ENCODE measurements at regions not wholly inside any gene's neighbourhood (a gene's known extent, or its start where the extent isn't known, plus 50 kb on each side); places are given as distances from the start of the nearest gene placed in this dataset.
"Not testable (repeated sequence)": the region's sequence is repeated elsewhere in the genome, so short reads cannot be mapped to it uniquely, and the experiment has no call there.

DNA sequence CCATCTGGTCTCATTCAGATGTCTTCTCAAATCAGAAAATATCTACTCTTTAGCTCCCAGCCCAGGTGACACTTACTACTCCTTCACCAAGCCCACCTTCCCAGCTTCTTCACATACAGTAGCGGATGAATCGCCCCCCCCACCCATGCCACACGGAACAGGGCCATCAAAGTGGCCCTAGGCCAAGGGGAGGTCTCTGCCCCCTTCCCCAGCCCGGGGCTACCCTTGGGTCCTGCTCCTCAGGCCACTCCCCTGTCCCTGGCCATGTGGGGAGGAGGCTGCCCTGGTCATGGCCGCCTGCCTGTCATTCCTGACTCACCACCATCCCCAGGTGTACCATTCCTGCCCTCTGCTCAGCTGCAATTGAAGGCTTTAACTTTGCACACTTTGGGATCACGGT is 142.8 kb downstream of the NECTIN1 start:
- DNase-seq (ENCODE audit: low read depth in 2 of 2) = no peak

DNA sequence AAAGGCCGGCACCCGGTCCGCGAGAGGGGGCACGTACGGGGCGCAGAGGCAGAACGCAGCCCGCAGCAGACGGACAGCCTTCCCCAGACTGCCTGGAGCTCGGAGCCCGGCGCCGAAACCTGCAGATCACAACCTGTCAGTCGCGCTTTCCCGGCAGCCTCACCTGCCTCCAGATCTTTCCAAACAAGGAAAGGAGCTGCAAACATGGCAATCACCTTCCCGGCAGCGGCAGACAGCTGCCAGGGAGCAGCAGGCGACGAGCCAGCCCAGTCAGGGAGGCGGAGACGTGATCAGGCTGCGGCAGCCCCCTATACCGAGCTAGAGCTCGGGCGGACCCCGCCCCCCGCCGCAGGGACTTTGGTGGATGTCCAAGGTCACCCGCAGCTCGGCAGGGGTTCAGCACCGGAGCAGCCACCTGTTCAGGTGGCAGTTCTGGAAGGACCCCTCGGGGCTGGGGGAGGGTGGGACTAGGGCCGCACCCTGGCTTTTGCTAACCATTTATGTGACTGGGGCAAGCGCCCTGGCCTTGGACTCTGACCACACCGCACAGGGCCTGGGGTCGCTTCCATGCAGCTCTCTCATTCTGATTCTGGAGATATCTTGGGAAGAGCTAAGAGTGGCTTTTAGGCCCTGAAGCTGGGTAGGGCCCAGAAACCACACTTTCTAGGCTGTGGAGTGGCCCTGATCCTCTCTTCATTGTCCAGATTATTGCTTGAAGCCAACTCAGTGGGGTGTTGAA is 143.8 kb downstream of the NECTIN1 start:
- no peak for DNase-seq (ENCODE audit: low read depth in 2 of 2)

- DNase-seq (ENCODE audit: low read depth in 2 of 2) = no peak
Measured at GRCh38 chr11:119584193-119585042, 144.6 kb downstream of the NECTIN1 start.

- DNase-seq (ENCODE audit: low read depth in 2 of 2) = no peak
Measured at GRCh38 chr11:119583585-119583984, 145.4 kb downstream of the NECTIN1 start.

DNA sequence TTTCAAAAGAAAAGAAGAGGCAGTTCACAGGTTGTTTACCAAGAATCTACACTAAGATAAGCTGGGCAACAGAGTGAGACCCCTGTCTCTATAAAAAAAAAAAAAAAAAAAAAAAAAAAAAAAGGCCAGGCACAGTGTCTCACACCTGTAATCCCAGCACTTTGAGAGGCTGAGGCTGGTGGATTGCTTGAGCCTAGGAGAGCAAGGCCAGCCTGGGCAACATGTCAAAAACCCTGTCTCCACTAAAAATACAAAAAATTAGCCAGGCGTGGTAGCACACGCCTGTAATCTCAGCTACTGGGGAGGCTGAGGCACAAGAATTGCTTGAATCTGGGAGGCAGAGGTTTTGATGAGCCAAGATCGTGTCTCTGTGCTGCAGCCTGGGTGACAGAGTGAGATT is 147.6 kb downstream of the NECTIN1 start:
- DNase-seq (ENCODE audit: low read depth in 2 of 2) = not testable (repeated sequence)

DNA sequence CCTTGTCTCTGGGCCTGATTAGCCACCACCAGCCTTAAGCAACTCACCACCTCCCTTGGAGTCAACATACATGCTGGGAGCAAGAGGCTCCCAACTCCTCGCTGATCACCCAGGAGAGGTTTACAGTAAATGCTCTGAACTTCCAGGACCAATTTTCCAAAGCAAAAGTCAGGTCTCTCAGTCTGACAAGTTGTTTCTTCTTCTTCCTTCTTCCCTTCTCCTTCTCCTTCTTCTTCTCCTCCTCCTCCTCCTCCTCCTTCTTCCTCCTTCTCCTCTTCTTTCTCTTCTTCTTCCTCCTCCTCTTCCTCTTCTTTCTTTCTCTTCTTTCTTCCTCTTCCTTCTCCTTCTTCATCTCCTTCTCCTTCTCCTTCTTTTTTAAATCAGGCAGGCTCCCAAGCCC is 148.2 kb downstream of the NECTIN1 start:
- no peak for DNase-seq (ENCODE audit: low read depth in 2 of 2)

DNA sequence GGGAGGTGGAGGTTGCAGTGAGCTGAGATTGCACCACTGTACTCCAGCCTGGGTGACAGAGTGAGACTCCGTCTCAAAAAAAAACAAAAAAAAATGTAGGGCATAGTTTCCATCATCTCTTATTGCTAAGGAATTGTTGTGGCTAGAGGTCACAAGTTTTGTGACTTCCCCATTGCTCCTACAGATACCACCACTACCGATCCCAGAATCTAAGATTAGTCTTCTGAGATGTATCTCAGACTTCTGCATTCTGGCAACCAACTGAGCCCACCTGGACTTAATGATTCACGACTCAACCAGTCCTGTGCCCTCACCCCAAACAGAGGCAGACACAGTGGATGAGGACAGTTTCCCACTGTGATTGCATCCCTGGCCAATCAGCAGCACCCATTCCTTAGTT is 148.9 kb downstream of the NECTIN1 start:
- DNase-seq (ENCODE audit: low read depth in 2 of 2) = no peak

DNA sequence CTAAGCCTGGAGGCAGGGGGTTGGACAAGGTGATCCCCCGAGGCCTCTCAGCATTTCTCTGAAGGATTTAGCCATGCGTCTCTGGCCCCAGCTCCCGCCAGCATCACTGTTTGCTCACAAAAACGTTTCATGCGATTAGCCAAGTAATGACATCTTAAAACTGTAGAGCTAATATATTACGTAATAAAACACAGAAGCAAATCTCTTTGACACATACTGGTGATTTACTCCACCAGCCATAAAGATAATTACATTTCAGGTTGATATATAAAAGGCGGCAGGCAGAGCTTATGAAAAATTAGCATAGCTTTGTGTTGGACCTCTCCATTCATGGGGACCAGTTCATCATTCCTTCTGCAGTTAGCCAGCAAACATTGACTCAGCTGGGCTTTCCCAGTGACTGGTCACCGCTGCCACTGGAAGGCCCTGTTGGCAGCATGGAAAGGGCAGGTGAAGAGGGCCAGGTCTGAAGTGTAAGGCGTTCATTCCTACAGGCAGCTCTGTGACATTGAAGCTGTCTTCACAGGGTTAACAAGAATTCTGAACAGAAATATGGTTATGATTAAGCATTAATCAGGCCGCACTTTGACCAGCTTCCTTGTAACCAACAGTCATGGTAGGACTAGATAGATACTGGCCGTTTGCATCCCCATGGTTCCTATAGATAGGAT is 150.3 kb downstream of the NECTIN1 start:
- no peak for DNase-seq (ENCODE audit: low read depth in 2 of 2)

GRCh38 chr11:119573858-119574257 is 150.9 kb upstream of the THY1 start:
- no peak for DNase-seq (ENCODE audit: low read depth in 2 of 2)

DNA sequence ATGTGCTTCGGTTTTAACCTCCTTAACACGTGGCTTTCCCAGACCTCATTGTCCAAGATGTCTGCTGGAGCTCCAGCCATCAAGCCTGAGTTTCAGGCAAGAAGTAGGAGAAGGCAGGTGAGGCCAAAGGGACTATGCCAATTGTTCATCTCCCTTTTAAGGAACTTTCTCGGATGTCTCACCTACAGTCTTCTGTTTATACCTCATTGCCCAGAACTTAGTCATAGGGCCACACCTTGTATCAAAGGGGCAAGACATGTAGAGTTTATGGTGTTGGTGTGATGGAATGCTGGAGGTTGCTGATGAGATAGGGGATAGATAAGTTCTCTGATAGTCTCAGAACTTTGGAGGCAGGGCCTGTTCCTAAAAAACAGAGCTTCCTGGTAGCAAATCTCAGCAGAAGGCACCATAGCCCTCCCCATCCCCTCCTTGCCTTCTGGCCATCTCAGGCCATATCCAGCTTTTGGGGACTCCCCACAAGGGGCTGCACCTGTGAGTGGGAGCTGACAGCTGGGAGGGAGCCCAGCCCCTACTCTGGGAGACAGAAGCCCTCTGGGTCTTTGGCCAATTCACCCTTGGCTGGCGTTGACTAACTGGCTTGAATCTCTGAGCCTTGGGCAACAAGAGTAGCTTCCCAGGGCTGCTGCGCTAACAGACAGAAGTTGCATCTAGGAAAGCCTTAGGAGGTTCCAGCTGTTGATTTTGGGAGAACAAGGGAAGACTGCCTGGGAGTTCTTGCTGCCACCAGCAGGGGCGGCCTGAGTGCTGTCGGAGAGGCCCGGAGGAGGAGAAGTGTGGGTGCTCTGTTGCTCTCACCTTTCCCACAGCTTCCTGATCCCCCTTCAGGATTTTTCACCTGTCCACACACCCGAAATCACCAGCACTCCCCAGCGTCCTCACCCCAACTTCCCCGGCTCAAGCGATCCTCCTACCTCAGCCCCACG is 149.8 kb upstream of the THY1 start:
- no peak for DNase-seq (ENCODE audit: low read depth in 2 of 2)

- DNase-seq (ENCODE audit: low read depth in 2 of 2) = no peak
Measured at GRCh38 chr11:119571311-119571710, 148.3 kb upstream of the THY1 start.

DNA sequence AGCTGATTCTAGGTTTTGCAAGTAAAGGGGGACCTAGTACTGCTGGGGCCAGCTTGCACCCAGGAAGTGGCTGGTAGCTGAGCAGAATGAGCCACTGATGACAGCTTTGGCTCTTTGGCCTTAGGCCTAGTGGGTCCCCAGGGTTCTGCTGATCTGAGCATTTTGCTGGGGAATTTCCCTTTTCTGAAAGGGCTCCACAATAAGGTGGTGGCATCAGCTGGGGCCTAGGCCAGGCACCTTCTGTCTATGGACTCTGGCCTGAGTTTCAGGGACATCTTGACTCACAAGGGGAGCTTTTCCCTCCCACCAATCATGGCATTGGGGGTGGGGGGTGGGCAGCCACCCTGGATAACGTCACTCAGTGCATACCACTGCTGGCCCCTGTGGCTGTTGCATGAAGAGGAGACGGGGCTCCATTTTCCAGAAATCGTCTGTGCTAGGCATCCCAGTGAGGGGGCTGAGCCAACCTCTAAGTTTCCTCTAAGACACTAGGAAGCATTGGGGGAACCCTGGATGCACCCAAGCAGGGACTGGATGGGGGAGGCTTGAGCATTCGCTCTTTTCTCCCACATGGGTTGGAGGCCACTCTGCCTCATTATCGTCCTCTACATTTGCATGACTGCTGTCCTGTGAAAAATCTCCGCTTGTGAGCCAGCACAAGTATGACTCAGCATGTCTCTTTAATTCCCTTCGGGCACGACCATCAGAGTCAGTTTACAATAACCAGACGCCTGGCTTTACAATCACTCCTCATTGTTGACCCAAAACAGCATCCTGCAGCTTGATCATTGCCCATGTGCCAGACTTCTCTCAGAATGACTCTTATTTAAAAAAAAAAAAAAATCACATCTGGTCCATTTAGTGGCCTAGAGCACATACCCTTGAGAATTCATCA is 145.0 kb upstream of the THY1 start:
- DNase-seq (ENCODE audit: low read depth in 2 of 2) = no peak

GRCh38 chr11:119566319-119566718 is 143.3 kb upstream of the THY1 start:
- DNase-seq (ENCODE audit: low read depth in 2 of 2) = no peak

DNA sequence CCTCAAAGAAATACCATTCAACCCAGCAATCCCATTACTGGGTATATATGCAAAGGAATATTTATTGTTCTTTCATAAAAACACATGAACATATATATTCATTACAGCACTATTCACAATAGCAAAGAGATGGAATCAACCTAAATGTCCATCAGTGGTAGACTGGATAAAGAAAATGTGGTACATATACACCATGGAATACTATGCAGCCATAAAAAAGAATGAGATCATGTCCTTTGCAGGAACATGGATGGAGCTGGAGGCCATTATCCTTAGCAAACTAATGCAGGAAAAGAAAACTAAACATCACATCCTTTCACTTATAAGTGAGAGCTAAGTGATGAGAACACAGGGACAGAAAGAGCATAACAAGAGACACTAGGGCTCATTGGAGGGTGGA is 142.7 kb upstream of the THY1 start:
- not testable (repeated sequence) for DNase-seq (ENCODE audit: low read depth in 2 of 2)

DNA sequence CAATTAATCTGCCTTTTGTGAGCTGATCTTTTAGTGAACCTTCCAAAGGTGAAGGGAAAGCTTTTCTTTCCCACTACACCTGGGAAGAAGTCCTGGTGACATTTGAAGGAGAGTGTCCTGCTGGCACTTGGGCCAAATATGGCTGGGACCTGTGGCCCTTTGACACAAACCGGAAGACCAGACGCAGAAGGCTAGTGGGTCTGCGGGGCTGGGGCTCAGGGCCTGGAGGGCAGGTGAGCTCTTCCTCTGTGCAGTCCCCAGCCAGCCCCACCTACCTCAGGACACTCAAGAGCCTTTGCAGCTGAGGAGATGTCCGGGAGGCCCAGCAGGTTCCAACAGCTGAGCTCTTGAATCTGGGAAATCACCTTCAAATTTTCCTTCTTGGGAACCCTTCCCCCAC is 138.0 kb upstream of the THY1 start:
- no peak for DNase-seq (ENCODE audit: low read depth in 2 of 2)

DNA sequence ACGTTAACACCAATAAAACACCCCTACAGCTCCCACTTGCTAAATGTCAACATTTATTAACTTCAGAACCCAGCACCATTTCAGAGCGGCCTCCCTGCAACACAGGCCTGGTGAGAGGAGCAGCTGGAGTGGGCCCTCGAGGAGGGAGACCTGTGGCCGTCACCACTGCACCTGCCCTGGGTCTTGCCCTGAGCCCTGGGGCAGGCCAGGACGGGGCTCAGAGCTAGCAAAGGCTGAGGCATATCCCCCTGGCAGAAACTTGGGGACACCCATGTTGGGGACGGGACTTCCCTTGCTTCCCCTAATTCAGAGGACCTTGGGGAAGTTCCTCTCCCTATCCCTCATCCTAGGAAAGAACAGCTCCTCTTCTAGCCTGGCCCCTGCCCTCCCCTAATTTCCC is 137.3 kb upstream of the THY1 start:
- no peak for DNase-seq (ENCODE audit: low read depth in 2 of 2)

DNA sequence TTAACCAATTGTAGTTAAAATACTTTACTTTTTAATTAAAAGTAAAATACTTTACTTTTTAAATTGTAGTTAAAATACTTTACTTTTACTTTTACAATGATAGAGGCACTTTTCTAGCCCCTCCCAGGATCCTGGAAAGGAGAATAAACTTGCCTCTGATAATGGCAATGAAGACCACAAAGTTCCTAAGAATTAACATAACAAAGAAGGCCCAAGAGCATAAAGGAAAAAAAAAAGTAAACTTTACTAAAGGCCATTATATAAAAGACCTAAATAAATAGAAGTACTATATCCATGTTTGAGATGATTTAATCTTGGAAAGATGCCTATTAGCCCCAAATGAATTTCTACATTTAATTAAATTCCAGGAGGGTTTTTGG is 129.1 kb upstream of the THY1 start:
- DNase-seq (ENCODE audit: low read depth in 2 of 2) = no peak

GRCh38 chr11:119551420-119552105 is 128.6 kb upstream of the THY1 start:
- DNase-seq (ENCODE audit: low read depth in 2 of 2) = no peak

GRCh38 chr11:119550053-119550752 is 127.2 kb upstream of the THY1 start:
- DNase-seq (ENCODE audit: low read depth in 2 of 2) = no peak
